ENCODE measurements at regions not wholly inside any gene's neighbourhood (a gene's known extent, or its start where the extent isn't known, plus 50 kb on each side); places are given as distances from the start of the nearest gene placed in this dataset.
"Not testable (repeated sequence)": the region's sequence is repeated elsewhere in the genome, so short reads cannot be mapped to it uniquely, and the experiment has no call there.

- H3K27ac Mint-ChIP-seq (ENCODE audit: unreplicated experiment), result no peak overlapping the region
- H3K9me3 Mint-ChIP-seq (ENCODE audit: unreplicated experiment), result peaks cover 33% of the 10 kb centered on the region
- H3K4me3 Mint-ChIP-seq (ENCODE audit: unreplicated experiment), result no peak overlapping the region
- no peak for DNase-seq (ENCODE audit: extremely low spot score, unreplicated experiment)
- H3K27me3 Mint-ChIP-seq (ENCODE audit: unreplicated experiment), result no peaks in the 10 kb centered on the region
- H3K4me1 Mint-ChIP-seq (ENCODE audit: unreplicated experiment), result no peaks in the 10 kb centered on the region
- H3K36me3 Mint-ChIP-seq (ENCODE audit: unreplicated experiment), result no peaks in the 10 kb centered on the region
- TF ChIP-seq, protein P1, sequence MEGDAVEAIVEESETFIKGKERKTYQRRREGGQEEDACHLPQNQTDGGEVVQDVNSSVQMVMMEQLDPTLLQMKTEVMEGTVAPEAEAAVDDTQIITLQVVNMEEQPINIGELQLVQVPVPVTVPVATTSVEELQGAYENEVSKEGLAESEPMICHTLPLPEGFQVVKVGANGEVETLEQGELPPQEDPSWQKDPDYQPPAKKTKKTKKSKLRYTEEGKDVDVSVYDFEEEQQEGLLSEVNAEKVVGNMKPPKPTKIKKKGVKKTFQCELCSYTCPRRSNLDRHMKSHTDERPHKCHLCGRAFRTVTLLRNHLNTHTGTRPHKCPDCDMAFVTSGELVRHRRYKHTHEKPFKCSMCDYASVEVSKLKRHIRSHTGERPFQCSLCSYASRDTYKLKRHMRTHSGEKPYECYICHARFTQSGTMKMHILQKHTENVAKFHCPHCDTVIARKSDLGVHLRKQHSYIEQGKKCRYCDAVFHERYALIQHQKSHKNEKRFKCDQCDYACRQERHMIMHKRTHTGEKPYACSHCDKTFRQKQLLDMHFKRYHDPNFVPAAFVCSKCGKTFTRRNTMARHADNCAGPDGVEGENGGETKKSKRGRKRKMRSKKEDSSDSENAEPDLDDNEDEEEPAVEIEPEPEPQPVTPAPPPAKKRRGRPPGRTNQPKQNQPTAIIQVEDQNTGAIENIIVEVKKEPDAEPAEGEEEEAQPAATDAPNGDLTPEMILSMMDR (IDR thresholded peaks at IDR 0.05), result no peak
Observed at GRCh38 chr5:114146398-114146797, 215.5 kb upstream of the KCNN2 start.

DNA sequence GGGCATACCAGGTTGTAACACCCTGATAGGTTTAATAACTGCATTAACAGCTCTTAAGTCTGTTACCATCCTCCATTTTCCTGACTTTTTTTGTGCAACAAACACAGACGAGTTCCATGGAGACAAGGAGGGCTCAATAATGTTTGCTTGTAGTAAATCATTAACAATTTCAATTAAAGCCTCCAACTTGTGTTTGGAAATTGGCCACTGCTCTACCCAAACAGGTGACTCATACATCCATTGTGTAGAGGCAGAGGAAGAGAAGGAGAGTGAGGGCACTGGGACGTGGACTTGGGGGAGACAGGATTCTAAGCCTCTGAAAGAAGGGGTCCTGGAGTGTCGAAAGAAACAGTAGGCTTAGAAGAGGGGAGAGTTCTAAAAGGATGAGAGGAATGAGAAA is 213.6 kb upstream of the KCNN2 start:
- no peak overlapping the region for H3K4me3 Mint-ChIP-seq (ENCODE audit: unreplicated experiment)
- no peak overlapping the region for H3K27ac Mint-ChIP-seq (ENCODE audit: unreplicated experiment)
- H3K36me3 Mint-ChIP-seq (ENCODE audit: unreplicated experiment), result no peaks in the 10 kb centered on the region

GRCh38 chr5:114148728-114149127 is 213.1 kb upstream of the KCNN2 start:
- H3K4me3 Mint-ChIP-seq (ENCODE audit: unreplicated experiment); H3K27me3 Mint-ChIP-seq (ENCODE audit: unreplicated experiment); DNase-seq (ENCODE audit: extremely low spot score, unreplicated experiment); H3K36me3 Mint-ChIP-seq (ENCODE audit: unreplicated experiment); H3K27ac Mint-ChIP-seq (ENCODE audit: unreplicated experiment); H3K4me1 Mint-ChIP-seq (ENCODE audit: unreplicated experiment): not testable (repeated sequence)
- H3K9me3 Mint-ChIP-seq (ENCODE audit: unreplicated experiment), result peaks cover 33% of the 10 kb centered on the region

More for the DNA sequence above, 213.6 kb upstream of the KCNN2 start:
- DNase-seq (ENCODE audit: extremely low spot score, unreplicated experiment), result no peak
- peaks cover 33% of the 10 kb centered on the region for H3K9me3 Mint-ChIP-seq (ENCODE audit: unreplicated experiment)
- H3K27me3 Mint-ChIP-seq (ENCODE audit: unreplicated experiment), result no peaks in the 10 kb centered on the region
- H3K4me1 Mint-ChIP-seq (ENCODE audit: unreplicated experiment), result no peaks in the 10 kb centered on the region
- TF ChIP-seq, protein P1 (IDR thresholded peaks at IDR 0.05), result no peak

DNA sequence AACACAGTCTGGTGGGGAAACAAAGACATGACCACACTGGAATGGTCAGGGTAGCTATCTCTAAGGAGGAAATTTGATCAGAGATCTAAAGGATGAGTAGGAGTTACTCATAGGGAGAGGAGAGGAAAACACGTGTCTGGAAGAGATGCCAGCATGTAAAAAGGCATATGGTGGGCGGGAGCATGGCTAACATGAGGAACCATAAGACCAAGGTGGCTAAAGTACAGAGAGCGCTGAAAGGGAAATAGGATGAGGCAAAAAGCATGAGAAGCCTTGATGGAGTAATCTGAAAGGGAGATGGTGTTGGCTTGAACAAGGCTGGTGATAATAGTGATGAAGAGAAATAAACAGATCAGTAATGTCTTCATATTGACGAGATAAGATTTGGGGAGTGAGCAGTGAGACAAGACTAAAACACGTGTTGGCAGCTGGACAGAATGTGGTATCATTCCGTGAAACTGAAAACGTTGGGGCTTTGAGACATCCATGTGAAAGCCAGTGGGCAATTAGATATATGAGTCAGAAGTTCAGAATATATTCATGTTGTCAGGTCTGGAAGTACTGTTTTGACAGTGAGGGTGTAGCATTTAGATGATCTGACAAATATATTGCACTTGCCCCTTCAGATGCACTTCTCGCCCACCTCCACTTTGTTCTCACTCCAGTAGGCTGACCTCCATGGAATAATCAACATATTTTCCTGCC is 209.1 kb upstream of the KCNN2 start:
- Mint-ChIP-seq H3K4me3 (ENCODE audit: unreplicated experiment) (no peak overlapping the region), H3K4me1 (ENCODE audit: unreplicated experiment) (no peaks in the 10 kb centered on the region), H3K36me3 (ENCODE audit: unreplicated experiment) (no peaks in the 10 kb centered on the region), H3K27ac (ENCODE audit: unreplicated experiment) (no peak overlapping the region), H3K27me3 (ENCODE audit: unreplicated experiment) (no peaks in the 10 kb centered on the region), H3K9me3 (ENCODE audit: unreplicated experiment) (peaks cover 43% of the 10 kb centered on the region)
- TF ChIP-seq, protein P1 (IDR thresholded peaks at IDR 0.05), result no peak
- DNase-seq (ENCODE audit: extremely low spot score, unreplicated experiment), result no peak

- no peak for DNase-seq (ENCODE audit: extremely low spot score, unreplicated experiment)
- no peaks in the 10 kb centered on the region for H3K27me3 Mint-ChIP-seq (ENCODE audit: unreplicated experiment)
- TF ChIP-seq, protein P1 (IDR thresholded peaks at IDR 0.05), result no peak
- H3K9me3 Mint-ChIP-seq (ENCODE audit: unreplicated experiment), result peaks cover 40% of the 10 kb centered on the region
- no peak overlapping the region for H3K27ac Mint-ChIP-seq (ENCODE audit: unreplicated experiment)
- no peak overlapping the region for H3K4me3 Mint-ChIP-seq (ENCODE audit: unreplicated experiment)
- H3K36me3 Mint-ChIP-seq (ENCODE audit: unreplicated experiment), result no peaks in the 10 kb centered on the region
- no peaks in the 10 kb centered on the region for H3K4me1 Mint-ChIP-seq (ENCODE audit: unreplicated experiment)
Observed at GRCh38 chr5:114153392-114153791, 208.5 kb upstream of the KCNN2 start.

Data from osteocyte (in vitro differentiated cells).